Adrenal gland (tissue), 5 donors: ENCODE measurements at regions not wholly inside any gene's neighbourhood (a gene's known extent, or its start where the extent isn't known, plus 50 kb on each side); places are given as distances from the start of the nearest gene placed in this dataset.

Source experiments
- CTCF ChIP-seq, 6 experiments: fragments of 450-650 bp in 4 of 6; fragments of 200-600 bp in 2 of 6; sonication (generic) in 1 of 6; IDR thresholded peaks; 1 replicate in 5 of 6; 2 replicates in 1 of 6; pipeline versions ENCODE4 v1.5.1 to v1.8.0; 2016 to 2021; ENCODE audit warnings: antibody characterized with exemption in 6 of 6, mild to moderate bottlenecking in 2 of 6, moderate library complexity in 1 of 6
- POLR2A ChIP-seq, 2 donors: fragments of 450-650 bp; IDR thresholded peaks; one replicate each; pipeline ENCODE4 v1.6.1; 2017; ENCODE audit warnings: antibody characterized with exemption in 2 of 2, mild to moderate bottlenecking in 2 of 2, moderate library complexity in 1 of 2
- donor health status: DM: no; HTN: no; CAD: no.

GRCh38 chr7:153258686-153259085 lies 499.1 kb downstream of the ACTR3B start:
- TF ChIP-seq POLR2A (IDR thresholded peaks at IDR 0.05) = no peak
- TF ChIP-seq CTCF (IDR thresholded peaks at IDR 0.05) = no peak
